ENCODE measurements at regions not wholly inside any gene's neighbourhood (a gene's known extent, or its start where the extent isn't known, plus 50 kb on each side); places are given as distances from the start of the nearest gene placed in this dataset.
"Not testable (repeated sequence)": the region's sequence is repeated elsewhere in the genome, so short reads cannot be mapped to it uniquely, and the experiment has no call there.

GRCh38 chr12:67046062-67046461 is 223.1 kb upstream of the CAND1 start:
- no peak for DNase-seq (ENCODE audit: extremely low read depth, low read depth)
- TF ChIP-seq CTCF (IDR thresholded peaks at IDR 0.05; ENCODE audit: low read depth, low read length), result no peak

GRCh38 chr12:67047634-67048033 is 221.5 kb upstream of the CAND1 start:
- DNase-seq (ENCODE audit: extremely low read depth, low read depth), result no peak
- no peak for TF ChIP-seq CTCF (IDR thresholded peaks at IDR 0.05; ENCODE audit: low read depth, low read length)

GRCh38 chr12:67048371-67048770 is 220.8 kb upstream of the CAND1 start:
- DNase-seq (ENCODE audit: extremely low read depth, low read depth), result no peak

GRCh38 chr12:67049199-67049598 is 220.0 kb upstream of the CAND1 start:
- DNase-seq (ENCODE audit: extremely low read depth, low read depth), result not testable (repeated sequence)

More at GRCh38 chr12:67048371-67048770, 220.8 kb upstream of the CAND1 start:
- TF ChIP-seq CTCF (IDR thresholded peaks at IDR 0.05; ENCODE audit: low read depth, low read length), result no peak

GRCh38 chr12:67052981-67053380 is 216.2 kb upstream of the CAND1 start:
- no peak for TF ChIP-seq CTCF (IDR thresholded peaks at IDR 0.05; ENCODE audit: low read depth, low read length)
- DNase-seq (ENCODE audit: extremely low read depth, low read depth), result no peak

- no peak for TF ChIP-seq CTCF (IDR thresholded peaks at IDR 0.05; ENCODE audit: low read depth, low read length)
- DNase-seq (ENCODE audit: extremely low read depth, low read depth), result no peak
These were observed 212.8 kb upstream of the CAND1 start for GRCh38 chr12:67056329-67056728.

GRCh38 chr12:67057072-67057471 is 212.1 kb upstream of the CAND1 start:
- TF ChIP-seq CTCF (IDR thresholded peaks at IDR 0.05; ENCODE audit: low read depth, low read length), result no peak
- DNase-seq (ENCODE audit: extremely low read depth, low read depth), result no peak

GRCh38 chr12:67062193-67062592 is 207.0 kb upstream of the CAND1 start:
- DNase-seq (ENCODE audit: extremely low read depth, low read depth), result no peak
- TF ChIP-seq CTCF (IDR thresholded peaks at IDR 0.05; ENCODE audit: low read depth, low read length), result no peak
